Common myeloid progenitor, CD34-positive (primary cell): ENCODE measurements at regions not wholly inside any gene's neighbourhood (a gene's known extent, or its start where the extent isn't known, plus 50 kb on each side); places are given as distances from the start of the nearest gene placed in this dataset.

Experiments
- CTCF ChIA-PET: fragments of 350-600 bp; sonication (Branson Sonifier 250); formaldehyde crosslinking; loops from one replicate; lab custom pipeline; 2021; ENCODE audit warnings: antibody characterized with exemption; lab: Charles Lee
- POLR2A ChIA-PET: fragments of 350-600 bp; sonication (Branson Sonifier 250); formaldehyde crosslinking; loops from one replicate; lab custom pipeline; 2021; ENCODE audit warnings: antibody characterized with exemption; lab: Charles Lee
- DNase-seq, 3 donors: peaks; one replicate each; pipeline versions ENCODE4 v3.0.0 to v3.0.0-alpha.2; 2013
- H3K27ac ChIP-seq, 2 experiments: 1 replicate in 1 of 2; 2 replicates in 1 of 2; pipeline ENCODE4 v1.7.0; 2013; ENCODE audit warnings: inconsistent platforms in 2 of 2, low read length in 2 of 2, mild to moderate bottlenecking in 2 of 2, low read depth in 1 of 2, moderate library complexity in 1 of 2; ENCODE audit not compliant: severe bottlenecking in 2 of 2, insufficient read depth in 1 of 2, poor library complexity in 1 of 2
- H3K27me3 ChIP-seq, 5 experiments: replicated peaks in 2 of 5; 1 replicate in 3 of 5; 2 replicates in 2 of 5; pipeline versions ENCODE4 v1.6.1 to v1.7.0; 2013; ENCODE audit warnings: low read length in 4 of 5, mild to moderate bottlenecking in 2 of 5, moderate library complexity in 2 of 5, inconsistent platforms in 1 of 5; ENCODE audit not compliant: insufficient read depth in 5 of 5, control insufficient read depth in 4 of 5
- H3K36me3 ChIP-seq, 4 experiments: 1 replicate in 2 of 4; 2 replicates in 2 of 4; pipeline versions ENCODE4 v1.6.1 to v1.7.0; 2013; ENCODE audit warnings: low read length in 3 of 4, control low read depth in 1 of 4, mild to moderate bottlenecking in 1 of 4; ENCODE audit not compliant: control insufficient read depth in 4 of 4, insufficient read depth in 4 of 4
- H3K4me1 ChIP-seq, 4 experiments: 1 replicate in 3 of 4; 2 replicates in 1 of 4; pipeline versions ENCODE4 v1.6.1 to v1.7.1; 2013; ENCODE audit warnings: low read length in 3 of 4, mild to moderate bottlenecking in 3 of 4, control low read depth in 1 of 4, inconsistent platforms in 1 of 4, moderate library complexity in 1 of 4; ENCODE audit not compliant: control insufficient read depth in 4 of 4, insufficient read depth in 4 of 4; ENCODE audit errors: control extremely low read depth in 1 of 4
- H3K4me3 ChIP-seq, 7 experiments: 1 replicate in 4 of 7; 2 replicates in 3 of 7; pipeline versions ENCODE4 v1.5.1 to v1.7.0; 2013; ENCODE audit warnings: mild to moderate bottlenecking in 7 of 7, low read length in 6 of 7, moderate library complexity in 6 of 7, inconsistent platforms in 2 of 7, low read depth in 2 of 7, control low read depth in 1 of 7; ENCODE audit not compliant: insufficient read depth in 4 of 7, control insufficient read depth in 1 of 7; ENCODE audit errors: extremely low read depth in 1 of 7
- H3K9me3 ChIP-seq, 5 experiments: 1 replicate in 4 of 5; 2 replicates in 1 of 5; pipeline versions ENCODE4 v1.6.1 to v1.7.1; 2013; ENCODE audit warnings: low read length in 4 of 5, mild to moderate bottlenecking in 2 of 5, inconsistent platforms in 1 of 5, low read depth in 1 of 5, moderate library complexity in 1 of 5; ENCODE audit not compliant: control insufficient read depth in 4 of 5, insufficient read depth in 2 of 5; ENCODE audit errors: control extremely low read depth in 1 of 5
- WGBS: methylation state at CpG from one replicate; pipeline ENCODE4 v1.1.5; 2013; ENCODE audit not compliant: insufficient coverage; 5-methylcytosine and 5-hydroxymethylcytosine counted together

DNA sequence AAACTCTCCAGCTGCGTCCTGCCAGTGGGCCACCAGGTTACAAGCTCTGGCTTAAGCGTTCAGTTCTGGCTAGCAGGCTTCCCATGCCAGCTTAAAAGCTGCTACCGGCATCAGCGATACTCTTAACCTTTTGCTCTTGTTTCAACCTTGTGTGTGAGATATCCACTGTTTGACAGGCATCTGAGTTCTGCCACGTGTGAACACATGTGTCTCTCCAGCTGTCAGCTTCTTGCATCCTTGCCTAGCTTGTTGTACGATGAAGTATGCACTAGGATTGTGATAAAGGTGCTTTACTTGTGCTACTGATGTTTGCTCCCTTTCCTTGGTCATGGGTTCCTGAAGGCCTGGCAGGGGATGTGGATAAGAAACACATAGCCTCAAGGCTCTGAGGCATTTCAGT lies 201.6 kb downstream of the PRDM2 start:
- ChIA-PET POLR2A (no interaction called here), CTCF (no interaction called here)
- no peaks in the 10 kb centered on the region for H3K36me3 ChIP-seq
- H3K4me3 ChIP-seq, result no peak overlapping the region
- peaks cover 0 to 6% (median 0%) of the 10 kb centered on the region in 5 experiments for H3K9me3 ChIP-seq
- no peak overlapping the region for H3K27ac ChIP-seq
- DNase-seq, result no peak
- peaks cover 0 to 29% (median 2%) of the 10 kb centered on the region in 5 experiments for H3K27me3 ChIP-seq
- no peaks in the 10 kb centered on the region for H3K4me1 ChIP-seq
- 84% methylated on average over 5 of the region's 6 CpGs for WGBS

DNA sequence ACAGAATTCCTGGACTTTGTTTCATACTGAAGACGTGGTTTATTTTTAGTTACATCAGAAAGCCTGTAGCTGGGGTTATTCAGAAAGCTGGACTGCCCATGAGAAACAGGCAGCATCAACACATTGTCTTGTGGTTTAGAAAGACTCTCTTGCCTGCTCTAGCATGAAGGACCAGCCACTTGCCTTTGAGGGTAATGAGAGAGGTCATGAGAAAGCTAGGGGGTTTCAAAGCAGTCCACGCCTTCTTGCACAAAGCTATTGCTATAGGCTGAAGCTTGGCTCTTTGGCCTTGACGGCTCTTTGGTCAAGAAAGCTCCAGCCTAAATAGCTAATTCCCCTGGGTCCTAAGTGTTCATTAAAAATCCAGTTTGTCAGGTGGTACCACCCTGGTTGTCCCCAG lies 208.1 kb downstream of the PRDM2 start:
- no peaks in the 10 kb centered on the region for H3K36me3 ChIP-seq

DNA sequence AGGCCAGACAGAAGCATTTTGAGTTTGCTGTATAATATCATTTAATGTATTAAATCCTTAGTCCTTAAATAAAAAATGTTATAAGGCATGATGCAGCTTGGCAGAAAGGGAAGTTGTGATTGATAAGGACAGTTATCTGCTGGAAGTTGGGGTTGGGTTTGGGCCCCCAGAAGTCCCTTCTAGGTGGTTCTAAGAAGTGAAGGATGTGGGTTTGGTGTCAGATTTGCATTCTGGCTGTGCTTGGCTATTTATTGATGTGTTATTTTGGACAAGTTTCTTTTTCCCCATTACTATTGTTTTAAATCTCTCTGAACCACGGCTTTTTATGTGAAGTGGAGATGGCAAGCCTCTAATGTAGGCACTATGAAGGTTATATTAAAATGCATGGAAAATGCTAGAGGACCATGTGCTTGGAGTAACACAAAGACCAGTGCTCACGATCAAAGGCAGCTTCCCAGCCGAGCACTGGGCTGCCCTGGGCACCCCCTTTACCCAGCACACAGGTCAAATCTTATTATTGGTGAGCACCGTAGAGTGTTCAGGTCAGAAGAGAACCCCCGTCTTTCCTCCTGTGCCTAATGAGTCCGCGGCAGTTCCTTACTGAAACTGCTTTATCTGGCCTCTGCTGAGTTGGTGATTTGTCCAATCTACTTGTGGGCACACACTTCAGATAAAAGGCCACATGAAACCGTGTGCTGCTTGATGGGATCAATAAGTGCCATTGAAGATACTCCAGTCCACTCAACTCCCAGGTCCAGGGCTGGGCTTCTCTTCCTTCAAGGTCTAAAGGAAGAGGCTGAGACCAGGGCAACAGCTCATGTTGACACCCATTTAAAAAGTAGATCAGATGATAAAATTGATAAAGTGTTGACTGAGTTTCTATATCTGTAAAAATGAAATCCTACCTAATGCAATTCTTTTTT lies 212.0 kb downstream of the PRDM2 start:
- POLR2A ChIA-PET, result no interaction called here
- DNase-seq, result no peak
- peaks cover 0 to 5% (median 0%) of the 10 kb centered on the region in 5 experiments for H3K27me3 ChIP-seq
- CTCF ChIA-PET, result no interaction called here
- H3K36me3 ChIP-seq, result no peaks in the 10 kb centered on the region
- no peaks in the 10 kb centered on the region for H3K4me1 ChIP-seq
- no peak overlapping the region for H3K27ac ChIP-seq
- no peak overlapping the region for H3K4me3 ChIP-seq
- H3K9me3 ChIP-seq, result no peaks in the 10 kb centered on the region
- WGBS, result 90% methylated on average over 8 of the region's 8 CpGs

More for the DNA sequence above, 208.1 kb downstream of the PRDM2 start:
- ChIA-PET POLR2A (no interaction called here), CTCF (no interaction called here)
- Histone ChIP-seq H3K27ac (no peak overlapping the region), H3K9me3 (peaks cover 0 to 6% (median 0%) of the 10 kb centered on the region in 5 experiments), H3K4me3 (no peak overlapping the region), H3K27me3 (peaks cover 0 to 6% (median 3%) of the 10 kb centered on the region in 5 experiments), H3K4me1 (no peaks in the 10 kb centered on the region)
- no peak for DNase-seq
- WGBS, result 93% methylated on average over 3 of the region's 3 CpGs

DNA sequence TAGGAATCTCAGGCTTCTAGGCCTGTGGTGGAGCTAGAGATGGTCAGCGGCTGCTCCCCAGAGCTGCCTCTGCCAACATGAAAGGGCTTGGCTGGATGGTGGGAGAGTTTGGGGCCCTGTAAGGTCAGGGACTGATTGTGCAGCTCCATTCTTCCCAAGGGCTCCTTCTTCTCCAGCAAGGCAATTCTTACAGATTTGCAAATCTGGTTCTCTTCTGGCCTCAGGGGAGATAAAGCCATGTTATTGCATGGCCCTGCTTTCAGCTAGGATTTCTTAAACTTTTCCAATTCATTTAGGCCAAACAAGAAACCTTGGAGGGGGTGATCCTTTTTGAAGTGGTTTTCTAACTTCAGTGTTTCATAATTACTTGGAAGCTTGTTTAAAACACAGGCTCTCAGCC lies 213.4 kb downstream of the PRDM2 start:
- Histone ChIP-seq H3K27ac (no peak overlapping the region), H3K4me3 (no peak overlapping the region), H3K36me3 (no peaks in the 10 kb centered on the region), H3K4me1 (no peaks in the 10 kb centered on the region), H3K9me3 (no peaks in the 10 kb centered on the region), H3K27me3 (peaks cover 0 to 5% (median 0%) of the 10 kb centered on the region in 5 experiments)
- WGBS, result no CpG with 5 or more reads among the region's 1 CpG
- CTCF ChIA-PET, result no interaction called here
- POLR2A ChIA-PET, result interaction anchor here (0.7 kb wide), 1 partner anchor 206 kb away, joined by 5 read pairs; no protein-coding TSS in a partner anchor
- DNase-seq, result no peak

DNA sequence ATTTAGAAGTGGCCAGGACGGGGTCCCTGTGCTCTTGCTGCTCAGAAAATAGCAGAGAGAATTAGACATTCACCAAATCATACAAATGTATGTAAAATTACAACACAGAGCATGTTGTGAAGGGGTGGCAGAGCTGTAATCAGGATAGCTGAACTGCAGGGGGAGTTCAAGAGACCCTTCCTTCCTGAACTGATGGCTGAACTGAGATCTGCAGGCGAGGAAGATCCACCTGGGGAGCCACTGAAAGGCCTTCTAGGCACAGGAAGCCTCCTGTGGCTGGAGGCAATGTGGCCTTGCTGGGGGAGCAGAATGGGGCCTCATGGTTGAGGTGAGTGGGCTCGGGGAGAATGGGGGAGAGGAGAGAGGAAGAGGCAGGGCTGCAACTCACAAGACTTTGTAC lies 216.5 kb downstream of the PRDM2 start:
- 71% methylated on average over 3 of the region's 3 CpGs for WGBS
- H3K36me3 ChIP-seq, result no peaks in the 10 kb centered on the region
- H3K4me1 ChIP-seq, result no peaks in the 10 kb centered on the region
- ChIA-PET CTCF (no interaction called here), POLR2A (no interaction called here)
- peaks cover 0 to 2% (median 0%) of the 10 kb centered on the region in 5 experiments for H3K27me3 ChIP-seq
- DNase-seq, result no peak
- no peak overlapping the region for H3K27ac ChIP-seq
- H3K4me3 ChIP-seq, result no peak overlapping the region
- peaks cover 0 to 4% (median 0%) of the 10 kb centered on the region in 5 experiments for H3K9me3 ChIP-seq

DNA sequence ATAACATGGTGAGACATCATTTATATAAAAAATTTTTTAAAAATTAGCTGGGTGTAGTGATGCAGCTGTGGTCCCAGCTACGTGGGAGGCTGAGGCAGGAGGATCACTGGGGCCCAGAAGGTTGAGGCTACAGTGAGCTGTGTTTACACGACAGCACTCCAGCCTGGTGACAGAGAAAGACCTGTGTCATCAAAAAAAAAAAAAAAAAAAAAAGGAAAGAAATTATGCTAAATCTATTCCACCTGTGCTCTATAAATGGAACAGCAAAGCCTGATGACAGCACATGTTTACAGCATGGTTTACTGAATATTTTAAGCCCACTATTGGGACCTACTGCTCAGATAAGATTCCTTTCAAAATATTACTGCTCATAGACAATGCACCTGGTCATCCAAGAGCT lies 217.6 kb downstream of the PRDM2 start:
- CTCF ChIA-PET, result no interaction called here
- Histone ChIP-seq H3K36me3 (no peaks in the 10 kb centered on the region), H3K9me3 (peaks cover 0 to 4% (median 0%) of the 10 kb centered on the region in 5 experiments), H3K4me1 (no peaks in the 10 kb centered on the region), H3K27me3 (peaks cover 0 to 5% (median 2%) of the 10 kb centered on the region in 5 experiments), H3K4me3 (no peak overlapping the region), H3K27ac (no peak overlapping the region)
- 91% methylated on average over 2 of the region's 2 CpGs for WGBS
- POLR2A ChIA-PET, result no interaction called here
- no peak for DNase-seq

DNA sequence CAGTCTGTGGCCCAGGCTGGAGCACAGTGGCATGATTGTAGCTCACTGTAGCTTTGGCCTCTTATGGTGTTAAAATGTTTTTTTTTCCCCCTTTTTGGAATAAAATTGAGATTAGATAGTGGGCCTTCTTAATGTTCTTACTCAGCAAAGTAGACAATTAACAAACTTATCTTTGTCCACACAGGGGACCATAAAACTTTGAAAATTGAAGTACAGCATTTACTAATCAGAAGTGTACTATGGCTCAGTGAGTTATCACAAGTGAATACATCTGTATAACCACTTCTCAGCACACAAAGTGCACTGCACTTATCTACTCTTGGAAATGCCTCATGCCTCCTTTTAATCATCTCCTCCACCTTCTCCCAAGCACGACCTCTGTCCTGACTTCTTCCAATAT lies 218.9 kb downstream of the PRDM2 start:
- peaks cover 0 to 4% (median 0%) of the 10 kb centered on the region in 5 experiments for H3K9me3 ChIP-seq
- ChIA-PET CTCF (no interaction called here), POLR2A (no interaction called here)
- peaks cover 0 to 7% (median 2%) of the 10 kb centered on the region in 5 experiments for H3K27me3 ChIP-seq
- WGBS, result 60% methylated on average over 1 of the region's 1 CpG
- H3K4me1 ChIP-seq, result no peaks in the 10 kb centered on the region
- H3K4me3 ChIP-seq, result no peak overlapping the region
- H3K36me3 ChIP-seq, result no peaks in the 10 kb centered on the region
- H3K27ac ChIP-seq, result no peak overlapping the region
- no peak for DNase-seq
